H54 (cell line): ENCODE measurements at regions not wholly inside any gene's neighbourhood (a gene's known extent, or its start where the extent isn't known, plus 50 kb on each side); places are given as distances from the start of the nearest gene placed in this dataset.
A peak's percentile ranks its signal among the peaks of the same experiment; 100 is the strongest.

Experiments used
- DNase-seq: peaks from one replicate; pipeline ENCODE4 v3.0.0; 2011; ENCODE audit warnings: low spot score, mixed read lengths; ENCODE audit not compliant: insufficient read length
- FAIRE-seq: peaks from 3 replicates; lab custom pipeline; 2011; peaks lifted over from hg19 to GRCh38; lab: Jason Lieb, UNC
- POLR2A ChIP-seq: IDR thresholded peaks from 2 replicates; pipeline ENCODE4 v1.6.1; 2011; ENCODE audit warnings: low read depth, mild to moderate bottlenecking, low read length

DNA sequence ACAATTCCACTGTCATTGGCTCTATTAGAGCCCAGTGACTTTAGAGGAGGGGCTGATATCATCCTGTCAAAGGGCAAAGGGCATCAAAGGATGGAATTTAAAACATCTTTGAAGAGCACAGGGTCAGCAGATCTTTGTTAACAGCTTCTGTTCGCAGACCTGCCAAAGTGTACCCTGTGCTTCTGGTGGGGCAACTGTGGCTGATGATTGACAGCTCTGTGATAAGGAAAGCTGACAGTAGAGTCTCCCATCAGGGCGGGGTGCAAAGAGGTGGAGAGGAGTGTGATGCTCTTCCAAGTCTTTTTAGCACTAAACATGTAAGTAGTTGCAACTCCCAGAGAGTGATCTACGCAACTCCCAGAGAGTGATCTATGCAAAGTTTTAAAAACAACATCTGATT, 742.1 kb upstream of the SOX9 start:
- no peak for DNase-seq
- no peak for FAIRE-seq
- TF ChIP-seq POLR2A = no peak

GRCh38 chr17:71379512-71379911, 741.3 kb upstream of the SOX9 start:
- FAIRE-seq (peak; percentile 43), DNase-seq (no peak)
- no peak for TF ChIP-seq POLR2A

DNA sequence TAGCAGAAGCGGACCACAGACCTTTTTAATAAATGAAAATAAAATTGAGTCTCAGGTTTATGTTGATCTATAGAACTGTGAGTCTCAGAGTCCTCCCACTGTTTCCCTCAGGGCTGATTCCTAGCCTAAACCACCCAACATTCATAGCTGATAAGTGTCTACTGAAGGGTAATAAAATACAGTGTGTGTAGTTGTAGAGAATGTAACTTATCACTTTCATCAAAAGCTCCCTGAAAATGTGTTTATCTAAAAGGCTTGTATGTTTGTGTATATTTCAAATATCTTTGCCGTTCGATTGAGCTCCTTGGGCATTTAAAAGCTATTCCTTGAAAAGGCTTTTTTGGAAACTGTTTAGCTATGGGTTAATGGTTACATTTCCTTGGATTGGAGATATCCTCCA, 740.3 kb upstream of the SOX9 start:
- TF ChIP-seq POLR2A = no peak
- no peak for DNase-seq
- FAIRE-seq = no peak

GRCh38 chr17:71380936-71381335, 739.9 kb upstream of the SOX9 start:
- FAIRE-seq (no peak), DNase-seq (no peak)

DNA sequence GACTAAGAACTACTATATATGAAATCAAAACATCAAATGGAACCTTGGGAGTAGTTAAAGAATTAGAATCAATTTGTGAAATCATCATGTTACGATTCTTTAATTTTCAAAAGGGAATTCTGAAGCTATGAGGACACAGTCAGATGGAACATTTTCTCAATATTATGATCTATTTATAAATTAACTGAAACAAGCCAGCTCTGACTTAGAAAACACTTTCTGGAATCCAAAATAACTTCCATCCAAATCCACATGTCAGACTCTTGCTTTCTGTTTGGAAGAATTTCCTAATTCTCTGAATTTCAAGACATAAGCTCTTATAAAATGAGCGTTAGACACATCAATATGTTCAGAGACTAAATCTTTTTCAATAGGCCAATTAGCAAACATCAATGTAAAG, 737.7 kb upstream of the SOX9 start:
- peak; percentile 41 for FAIRE-seq
- TF ChIP-seq POLR2A = no peak

More at GRCh38 chr17:71380936-71381335, 739.9 kb upstream of the SOX9 start:
- TF ChIP-seq POLR2A = no peak

GRCh38 chr17:71387456-71387855, 733.4 kb upstream of the SOX9 start:
- DNase-seq (no peak), FAIRE-seq (no peak)
- TF ChIP-seq POLR2A = no peak

More for the DNA sequence above, 737.7 kb upstream of the SOX9 start:
- no peak for DNase-seq

GRCh38 chr17:71392715-71393567, 727.9 kb upstream of the SOX9 start:
- no peak for DNase-seq
- peak; percentile 78 for FAIRE-seq
- no peak for TF ChIP-seq POLR2A

GRCh38 chr17:71395901-71396300, 724.9 kb upstream of the SOX9 start:
- no peak for FAIRE-seq
- no peak for DNase-seq
- TF ChIP-seq POLR2A = no peak

DNA sequence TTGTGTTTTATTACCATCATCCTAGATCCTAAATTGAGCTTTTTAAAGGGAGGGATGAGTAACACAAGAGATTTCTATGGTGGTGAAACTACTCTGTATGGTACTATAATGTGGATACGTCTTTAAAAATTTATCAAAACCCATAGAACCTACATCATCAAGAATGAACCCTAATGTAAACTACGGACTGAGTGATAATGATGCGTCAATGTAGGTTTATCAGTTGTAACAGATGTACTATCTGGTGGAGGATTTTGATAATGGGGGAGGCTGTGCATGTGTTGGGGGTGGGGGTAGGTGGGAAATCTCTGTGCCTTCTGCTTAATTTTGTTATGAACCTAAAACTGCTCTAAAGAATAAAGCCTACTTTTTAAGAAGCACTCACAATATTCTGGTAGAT, 724.1 kb upstream of the SOX9 start:
- DNase-seq (no peak), FAIRE-seq (no peak)
- no peak for TF ChIP-seq POLR2A

DNA sequence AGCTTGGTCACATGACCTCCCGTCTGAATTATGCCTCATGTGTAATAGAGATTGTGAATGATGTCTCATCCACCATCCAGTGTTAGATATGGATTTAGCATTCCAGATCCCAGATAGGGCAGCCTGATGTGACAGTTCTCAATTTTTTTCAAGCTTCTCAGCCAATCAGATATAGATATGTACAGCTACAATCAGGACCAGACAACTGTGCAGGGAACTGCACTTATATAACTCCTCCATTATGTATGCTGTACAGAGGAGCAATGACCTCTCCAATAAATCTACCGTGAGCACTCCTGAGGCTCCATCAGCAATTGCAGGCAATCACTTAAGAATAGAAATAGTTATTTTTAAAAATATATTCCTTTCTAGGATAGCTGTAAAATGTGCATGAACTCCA, 722.8 kb upstream of the SOX9 start:
- no peak for FAIRE-seq
- TF ChIP-seq POLR2A = no peak
- no peak for DNase-seq

- FAIRE-seq = peak; percentile 6
- no peak for TF ChIP-seq POLR2A
- no peak for DNase-seq
These were observed 722.0 kb upstream of the SOX9 start for GRCh38 chr17:71398800-71399219.

GRCh38 chr17:71399221-71399620, 721.6 kb upstream of the SOX9 start:
- no peak for FAIRE-seq
- TF ChIP-seq POLR2A = no peak

GRCh38 chr17:71399649-71400048, 721.2 kb upstream of the SOX9 start:
- no peak for FAIRE-seq
- DNase-seq = no peak
- no peak for TF ChIP-seq POLR2A

More at GRCh38 chr17:71399221-71399620, 721.6 kb upstream of the SOX9 start:
- no peak for DNase-seq

DNA sequence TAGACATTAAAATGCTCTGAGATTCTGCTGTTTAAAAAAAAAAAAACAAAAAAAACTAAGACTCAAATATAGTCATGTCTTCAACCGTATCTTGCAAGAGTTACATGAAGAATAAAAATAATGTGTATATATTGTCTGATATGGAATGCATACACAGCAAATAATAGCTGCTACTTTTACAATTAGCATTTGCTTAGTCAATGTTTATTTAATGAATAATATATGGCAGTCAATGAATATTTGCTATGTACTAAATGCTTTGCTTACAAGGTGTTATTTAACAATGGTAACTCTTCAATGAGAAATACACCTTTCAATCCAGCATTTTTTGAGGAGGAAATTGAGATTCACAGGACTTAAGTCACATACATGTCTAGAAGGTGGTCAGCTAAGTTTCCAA, 718.8 kb upstream of the SOX9 start:
- no peak for TF ChIP-seq POLR2A
- no peak for FAIRE-seq
- DNase-seq = no peak

DNA sequence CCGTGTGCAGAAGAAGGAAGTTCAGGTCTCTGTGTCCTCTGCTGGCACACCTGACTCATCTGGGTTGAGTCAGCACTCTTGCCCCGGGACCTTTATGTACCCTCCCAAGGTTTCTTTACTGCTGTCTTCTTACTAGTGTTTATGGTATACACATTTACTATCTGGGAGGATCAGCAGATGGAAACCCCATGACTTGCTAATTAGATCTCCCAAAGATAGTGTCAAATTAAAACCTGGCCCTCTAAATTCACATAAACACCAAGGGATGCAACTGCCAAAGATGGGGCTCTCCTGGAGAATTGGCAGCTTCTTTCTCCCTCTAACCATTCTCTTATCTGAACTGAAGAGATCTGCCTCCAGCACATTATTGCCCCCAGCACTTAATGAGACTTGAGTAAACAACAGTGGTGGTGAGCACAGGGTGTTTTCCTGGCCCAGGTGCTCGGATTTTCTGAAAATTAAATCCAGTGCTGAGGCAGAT, 718.1 kb upstream of the SOX9 start:
- FAIRE-seq (no peak), DNase-seq (no peak)
- no peak for TF ChIP-seq POLR2A
